ENCODE measurements at regions not wholly inside any gene's neighbourhood (a gene's known extent, or its start where the extent isn't known, plus 50 kb on each side); places are given as distances from the start of the nearest gene placed in this dataset.

GRCh38 chr13:21234526-21234925 lies 58.1 kb downstream of the MRPL57 start:
- no peak for TF ChIP-seq CTCF (IDR thresholded peaks at IDR 0.05)
- no peak for TF ChIP-seq POLR2A (IDR thresholded peaks at IDR 0.05)
